CD4-positive, alpha-beta T cell treated with Interferon alpha-2 for 1 hour (primary cell): ENCODE measurements at regions not wholly inside any gene's neighbourhood (a gene's known extent, or its start where the extent isn't known, plus 50 kb on each side); places are given as distances from the start of the nearest gene placed in this dataset.
"Not testable (repeated sequence)": the region's sequence is repeated elsewhere in the genome, so short reads cannot be mapped to it uniquely, and the experiment has no call there.

Experiments
- DNase-seq, 2 donors: peaks; one replicate each; pipeline ENCODE4 v3.0.0-alpha.2; 2020 to 2022

GRCh38 chr5:97234380-97234779 lies 51.3 kb upstream of the RIOK2 start:
- DNase-seq, result not testable (repeated sequence)

- DNase-seq, result no peak
Observed at GRCh38 chr5:97242341-97242740, 59.3 kb upstream of the RIOK2 start.

GRCh38 chr5:97243353-97243752 lies 60.3 kb upstream of the RIOK2 start:
- DNase-seq, result no peak

GRCh38 chr5:97245386-97245785 lies 62.3 kb upstream of the RIOK2 start:
- no peak for DNase-seq

- no peak for DNase-seq
Observed at GRCh38 chr5:97250113-97250512, 67.1 kb upstream of the RIOK2 start.

GRCh38 chr5:97266076-97266475 lies 83.0 kb upstream of the RIOK2 start:
- no peak for DNase-seq

- DNase-seq, result no peak
Observed at GRCh38 chr5:97266576-97266975, 83.5 kb upstream of the RIOK2 start.

- no peak for DNase-seq
Observed at GRCh38 chr5:97267767-97268166, 84.7 kb upstream of the RIOK2 start.

- no peak for DNase-seq
Observed at GRCh38 chr5:97276474-97277120, 93.5 kb upstream of the RIOK2 start.

- DNase-seq, result no peak
Observed at GRCh38 chr5:97281257-97281656, 98.2 kb upstream of the RIOK2 start.

- DNase-seq, result peak in 1 of 2 donors; percentile 1
Observed at GRCh38 chr5:97297063-97297703, 114.1 kb upstream of the RIOK2 start.

- no peak for DNase-seq
Observed at GRCh38 chr5:97297704-97298091, 114.7 kb upstream of the RIOK2 start.

GRCh38 chr5:97301181-97301580 lies 118.1 kb upstream of the RIOK2 start:
- not testable (repeated sequence) for DNase-seq

- no peak for DNase-seq
Observed at GRCh38 chr5:97338729-97339128, 155.7 kb upstream of the RIOK2 start.

- DNase-seq, result no peak
Observed at GRCh38 chr5:97355775-97356174, 172.7 kb upstream of the RIOK2 start.

GRCh38 chr5:97363577-97363976 lies 180.5 kb upstream of the RIOK2 start:
- no peak for DNase-seq

GRCh38 chr5:97364731-97365130 lies 181.7 kb upstream of the RIOK2 start:
- no peak for DNase-seq

GRCh38 chr5:97365163-97365845 lies 182.3 kb upstream of the RIOK2 start:
- no peak for DNase-seq

- DNase-seq, result no peak
Observed at GRCh38 chr5:97365918-97366317, 182.9 kb upstream of the RIOK2 start.

GRCh38 chr5:97375959-97376358 lies 192.9 kb upstream of the RIOK2 start:
- DNase-seq, result no peak

GRCh38 chr5:97377582-97377981 lies 194.5 kb upstream of the RIOK2 start:
- DNase-seq, result no peak

GRCh38 chr5:97383996-97384395 lies 200.9 kb upstream of the RIOK2 start:
- no peak for DNase-seq

- no peak for DNase-seq
Observed at GRCh38 chr5:97388794-97389193, 205.7 kb upstream of the RIOK2 start.

- DNase-seq, result no peak
Observed at GRCh38 chr5:97400537-97400936, 217.5 kb upstream of the RIOK2 start.
